Vagina (tissue), 2 donors: ENCODE measurements at regions not wholly inside any gene's neighbourhood (a gene's known extent, or its start where the extent isn't known, plus 50 kb on each side); places are given as distances from the start of the nearest gene placed in this dataset.

Experiments
- CTCF ChIP-seq, 3 experiments: fragments of 450-650 bp in 2 of 3; fragments of 200-600 bp in 1 of 3; sonication (generic) in 1 of 3; IDR thresholded peaks; one replicate each; pipeline ENCODE4 v1.5.1; 2017 to 2019; ENCODE audit warnings: antibody characterized with exemption in 3 of 3, mild to moderate bottlenecking in 2 of 3, moderate library complexity in 2 of 3
- POLR2AphosphoS5 ChIP-seq, 2 donors: sonication (generic); formaldehyde crosslinking; IDR thresholded peaks; one replicate each; pipeline ENCODE4 v1.9.0; 2017; ENCODE audit warnings: antibody characterized with exemption in 2 of 2, mild to moderate bottlenecking in 2 of 2, low read depth in 1 of 2; ENCODE audit not compliant: insufficient read depth in 1 of 2

GRCh38 chr2:144281476-144281875 lies 238.4 kb downstream of the ZEB2 start:
- TF ChIP-seq POLR2AphosphoS5 (IDR thresholded peaks at IDR 0.05; ENCODE audit: insufficient read depth in 1 of 2, low read depth in 1 of 2) (no peak), CTCF (IDR thresholded peaks at IDR 0.05) (no peak)
